HepG2 (cell line): ENCODE measurements at regions not wholly inside any gene's neighbourhood (a gene's known extent, or its start where the extent isn't known, plus 50 kb on each side); places are given as distances from the start of the nearest gene placed in this dataset.

Experiments
- NR2F6 ChIP-seq, 2 experiments: IDR thresholded peaks; 2 replicates each; pipeline ENCODE4 v1.6.1; 2016; ENCODE audit warnings: antibody characterized with exemption in 1 of 2, mild to moderate bottlenecking in 1 of 2
- ZNF121 ChIP-seq: sonication (generic); formaldehyde crosslinking; IDR thresholded peaks from 2 replicates; pipeline ENCODE4 v1.5.0; 2020; ENCODE audit warnings: mild to moderate bottlenecking, missing genetic modification reagents
- TF ChIP-seq, protein P1 (sequence below): sonication (generic); formaldehyde crosslinking; IDR thresholded peaks from 2 replicates; pipeline ENCODE4 v1.5.0; 2020; ENCODE audit warnings: mild to moderate bottlenecking, missing genetic modification reagents, moderate library complexity
- TF ChIP-seq, protein P2 (sequence below), 2 experiments: sonication (generic) in 1 of 2; formaldehyde crosslinking in 1 of 2; IDR thresholded peaks; 2 replicates each; pipeline versions ENCODE4 v1.5.1 to v1.6.1; 2011 to 2020; ENCODE audit warnings: borderline replicate concordance in 1 of 2, low read depth in 1 of 2, low read length in 1 of 2, mild to moderate bottlenecking in 1 of 2, missing genetic modification reagents in 1 of 2, moderate library complexity in 1 of 2
- TF ChIP-seq, protein P3 (sequence below): sonication (generic); formaldehyde crosslinking; conservative IDR thresholded peaks from 2 replicates; pipeline ENCODE4 v1.8.1; 2023; ENCODE audit warnings: missing genetic modification reagents
- TF ChIP-seq, protein P4 (sequence below): sonication (generic); formaldehyde crosslinking; IDR thresholded peaks from 2 replicates; pipeline ENCODE4 v1.5.0; 2020; ENCODE audit warnings: missing genetic modification reagents

DNA sequence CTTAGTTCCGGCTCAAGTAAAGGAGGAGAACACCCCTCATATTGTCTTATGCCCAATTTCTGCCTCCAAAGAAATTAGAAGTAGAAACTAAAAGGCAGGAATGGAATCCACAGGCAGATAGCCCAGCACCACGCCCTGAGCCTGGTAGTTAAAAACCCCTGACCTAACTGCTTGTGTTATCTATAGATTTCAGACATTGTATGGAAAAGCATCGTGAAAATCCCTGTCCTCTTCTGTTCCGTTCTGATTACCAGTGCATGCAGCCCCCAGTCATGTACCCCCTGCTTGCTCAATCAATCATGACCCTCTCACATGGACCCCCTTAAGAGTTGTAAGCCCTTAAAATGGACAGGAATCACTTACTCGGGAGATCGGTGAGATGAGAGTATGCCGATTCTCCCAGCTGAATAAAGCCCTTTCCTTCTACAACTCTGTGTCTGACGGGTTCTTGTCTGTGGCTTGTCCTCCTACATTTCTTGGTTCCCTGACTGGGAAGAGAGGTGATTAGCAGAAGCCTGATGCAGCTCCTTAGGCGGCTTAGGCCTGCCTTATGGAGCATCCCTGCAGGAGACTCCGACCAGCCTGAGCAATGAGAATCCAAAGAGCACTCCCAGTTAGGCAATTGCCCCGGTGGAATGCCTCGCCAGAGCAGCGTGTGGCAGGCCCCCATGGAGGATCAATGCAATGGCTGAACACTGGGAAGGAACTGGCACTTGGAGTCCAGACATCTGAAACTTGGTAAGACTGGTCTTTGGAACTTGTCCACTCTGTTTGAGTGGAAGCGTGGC lies 362.6 kb upstream of the TCF4 start:
- TF ChIP-seq, protein P1, sequence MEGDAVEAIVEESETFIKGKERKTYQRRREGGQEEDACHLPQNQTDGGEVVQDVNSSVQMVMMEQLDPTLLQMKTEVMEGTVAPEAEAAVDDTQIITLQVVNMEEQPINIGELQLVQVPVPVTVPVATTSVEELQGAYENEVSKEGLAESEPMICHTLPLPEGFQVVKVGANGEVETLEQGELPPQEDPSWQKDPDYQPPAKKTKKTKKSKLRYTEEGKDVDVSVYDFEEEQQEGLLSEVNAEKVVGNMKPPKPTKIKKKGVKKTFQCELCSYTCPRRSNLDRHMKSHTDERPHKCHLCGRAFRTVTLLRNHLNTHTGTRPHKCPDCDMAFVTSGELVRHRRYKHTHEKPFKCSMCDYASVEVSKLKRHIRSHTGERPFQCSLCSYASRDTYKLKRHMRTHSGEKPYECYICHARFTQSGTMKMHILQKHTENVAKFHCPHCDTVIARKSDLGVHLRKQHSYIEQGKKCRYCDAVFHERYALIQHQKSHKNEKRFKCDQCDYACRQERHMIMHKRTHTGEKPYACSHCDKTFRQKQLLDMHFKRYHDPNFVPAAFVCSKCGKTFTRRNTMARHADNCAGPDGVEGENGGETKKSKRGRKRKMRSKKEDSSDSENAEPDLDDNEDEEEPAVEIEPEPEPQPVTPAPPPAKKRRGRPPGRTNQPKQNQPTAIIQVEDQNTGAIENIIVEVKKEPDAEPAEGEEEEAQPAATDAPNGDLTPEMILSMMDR = no peak
- TF ChIP-seq, protein P2, sequence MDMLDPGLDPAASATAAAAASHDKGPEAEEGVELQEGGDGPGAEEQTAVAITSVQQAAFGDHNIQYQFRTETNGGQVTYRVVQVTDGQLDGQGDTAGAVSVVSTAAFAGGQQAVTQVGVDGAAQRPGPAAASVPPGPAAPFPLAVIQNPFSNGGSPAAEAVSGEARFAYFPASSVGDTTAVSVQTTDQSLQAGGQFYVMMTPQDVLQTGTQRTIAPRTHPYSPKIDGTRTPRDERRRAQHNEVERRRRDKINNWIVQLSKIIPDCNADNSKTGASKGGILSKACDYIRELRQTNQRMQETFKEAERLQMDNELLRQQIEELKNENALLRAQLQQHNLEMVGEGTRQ (IDR thresholded peaks at IDR 0.05; ENCODE audit: low read depth, low read length) = no peak
- TF ChIP-seq, protein P2 (CRISPR knock-in tag; IDR thresholded peaks at IDR 0.05; ENCODE audit: borderline replicate concordance) = no peak
- TF ChIP-seq, protein P3, sequence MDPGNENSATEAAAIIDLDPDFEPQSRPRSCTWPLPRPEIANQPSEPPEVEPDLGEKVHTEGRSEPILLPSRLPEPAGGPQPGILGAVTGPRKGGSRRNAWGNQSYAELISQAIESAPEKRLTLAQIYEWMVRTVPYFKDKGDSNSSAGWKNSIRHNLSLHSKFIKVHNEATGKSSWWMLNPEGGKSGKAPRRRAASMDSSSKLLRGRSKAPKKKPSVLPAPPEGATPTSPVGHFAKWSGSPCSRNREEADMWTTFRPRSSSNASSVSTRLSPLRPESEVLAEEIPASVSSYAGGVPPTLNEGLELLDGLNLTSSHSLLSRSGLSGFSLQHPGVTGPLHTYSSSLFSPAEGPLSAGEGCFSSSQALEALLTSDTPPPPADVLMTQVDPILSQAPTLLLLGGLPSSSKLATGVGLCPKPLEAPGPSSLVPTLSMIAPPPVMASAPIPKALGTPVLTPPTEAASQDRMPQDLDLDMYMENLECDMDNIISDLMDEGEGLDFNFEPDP = no peak
- TF ChIP-seq NR2F6 (IDR thresholded peaks at IDR 0.05) (no peak), NR2F6 (CRISPR knock-in tag; IDR thresholded peaks at IDR 0.05) (no peak), ZNF121 (CRISPR knock-in tag) (no peak)
- TF ChIP-seq, protein P4, sequence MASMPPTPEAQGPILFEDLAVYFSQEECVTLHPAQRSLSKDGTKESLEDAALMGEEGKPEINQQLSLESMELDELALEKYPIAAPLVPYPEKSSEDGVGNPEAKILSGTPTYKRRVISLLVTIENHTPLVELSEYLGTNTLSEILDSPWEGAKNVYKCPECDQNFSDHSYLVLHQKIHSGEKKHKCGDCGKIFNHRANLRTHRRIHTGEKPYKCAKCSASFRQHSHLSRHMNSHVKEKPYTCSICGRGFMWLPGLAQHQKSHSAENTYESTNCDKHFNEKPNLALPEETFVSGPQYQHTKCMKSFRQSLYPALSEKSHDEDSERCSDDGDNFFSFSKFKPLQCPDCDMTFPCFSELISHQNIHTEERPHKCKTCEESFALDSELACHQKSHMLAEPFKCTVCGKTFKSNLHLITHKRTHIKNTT (CRISPR knock-in tag) = no peak
